Astrocyte of the spinal cord (primary cell): ENCODE measurements at regions not wholly inside any gene's neighbourhood (a gene's known extent, or its start where the extent isn't known, plus 50 kb on each side); places are given as distances from the start of the nearest gene placed in this dataset.
A peak's percentile ranks its signal among the peaks of the same experiment; 100 is the strongest.

Experiments used
- DNase-seq: peaks from one replicate; pipeline ENCODE4 v3.0.0; 2011; ENCODE audit warnings: low read depth, low spot score
- H3K4me3 ChIP-seq: 2 replicates; pipeline ENCODE4 v1.5.1; 2011; ENCODE audit warnings: low read depth, mild to moderate bottlenecking, low read length, moderate library complexity
- in situ Hi-C: cut with HindIII; loops from 2 replicates; pipeline ENCODE4 v1.10.0; 2017; ENCODE audit warnings: low sequenced_read_pairs
- TF ChIP-seq, protein P1 (sequence below): IDR thresholded peaks from 2 replicates; pipeline ENCODE4 v1.5.1; 2012; ENCODE audit warnings: low read depth, mild to moderate bottlenecking, low read length, inconsistent platforms

DNA sequence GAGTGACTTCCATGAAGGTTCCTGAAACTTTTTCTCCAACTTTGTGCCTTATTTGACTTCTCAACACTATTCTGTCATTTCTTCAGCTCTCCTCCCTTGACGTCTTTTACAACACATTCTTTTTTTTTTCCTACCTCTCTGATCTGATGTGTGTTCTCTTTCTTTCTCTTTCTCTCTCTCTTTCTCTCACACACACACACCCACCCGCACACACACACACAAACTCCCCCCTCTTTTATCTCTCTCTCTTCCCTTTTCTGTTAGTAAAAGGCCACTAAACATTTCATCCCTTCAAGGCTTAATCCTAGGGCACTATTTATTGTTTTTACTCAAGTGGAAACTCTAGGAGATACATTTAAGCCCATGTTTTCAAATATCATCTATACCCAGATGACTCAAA is 107.8 kb upstream of the CNTNAP5 start:
- DNase-seq: no peak
- in situ Hi-C loops: no loop called here
- no peak overlapping the region for H3K4me3 ChIP-seq
- TF ChIP-seq, protein P1, sequence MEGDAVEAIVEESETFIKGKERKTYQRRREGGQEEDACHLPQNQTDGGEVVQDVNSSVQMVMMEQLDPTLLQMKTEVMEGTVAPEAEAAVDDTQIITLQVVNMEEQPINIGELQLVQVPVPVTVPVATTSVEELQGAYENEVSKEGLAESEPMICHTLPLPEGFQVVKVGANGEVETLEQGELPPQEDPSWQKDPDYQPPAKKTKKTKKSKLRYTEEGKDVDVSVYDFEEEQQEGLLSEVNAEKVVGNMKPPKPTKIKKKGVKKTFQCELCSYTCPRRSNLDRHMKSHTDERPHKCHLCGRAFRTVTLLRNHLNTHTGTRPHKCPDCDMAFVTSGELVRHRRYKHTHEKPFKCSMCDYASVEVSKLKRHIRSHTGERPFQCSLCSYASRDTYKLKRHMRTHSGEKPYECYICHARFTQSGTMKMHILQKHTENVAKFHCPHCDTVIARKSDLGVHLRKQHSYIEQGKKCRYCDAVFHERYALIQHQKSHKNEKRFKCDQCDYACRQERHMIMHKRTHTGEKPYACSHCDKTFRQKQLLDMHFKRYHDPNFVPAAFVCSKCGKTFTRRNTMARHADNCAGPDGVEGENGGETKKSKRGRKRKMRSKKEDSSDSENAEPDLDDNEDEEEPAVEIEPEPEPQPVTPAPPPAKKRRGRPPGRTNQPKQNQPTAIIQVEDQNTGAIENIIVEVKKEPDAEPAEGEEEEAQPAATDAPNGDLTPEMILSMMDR: no peak

DNA sequence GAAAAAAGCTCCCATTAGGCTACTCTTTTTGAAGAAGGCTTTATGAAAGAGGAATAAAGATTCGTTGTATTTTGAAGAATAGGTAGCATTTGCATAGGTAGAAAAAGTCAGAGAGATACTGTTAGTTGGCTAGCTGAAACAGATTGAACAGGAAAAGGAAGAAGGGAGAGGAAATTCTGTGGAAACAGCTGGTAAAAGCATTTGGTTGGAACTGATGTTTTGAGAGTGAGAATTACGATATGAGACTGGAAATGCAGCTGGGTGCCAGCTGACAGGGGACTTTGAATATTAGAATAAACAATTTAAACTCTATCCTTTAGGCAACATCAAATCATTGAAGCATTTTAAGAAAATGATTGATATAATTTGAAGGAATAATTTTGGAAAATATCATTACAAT is 96.7 kb upstream of the CNTNAP5 start:
- TF ChIP-seq, protein P1: no peak
- no peak overlapping the region for H3K4me3 ChIP-seq
- no peak for DNase-seq
- in situ Hi-C loops: no loop called here

DNA sequence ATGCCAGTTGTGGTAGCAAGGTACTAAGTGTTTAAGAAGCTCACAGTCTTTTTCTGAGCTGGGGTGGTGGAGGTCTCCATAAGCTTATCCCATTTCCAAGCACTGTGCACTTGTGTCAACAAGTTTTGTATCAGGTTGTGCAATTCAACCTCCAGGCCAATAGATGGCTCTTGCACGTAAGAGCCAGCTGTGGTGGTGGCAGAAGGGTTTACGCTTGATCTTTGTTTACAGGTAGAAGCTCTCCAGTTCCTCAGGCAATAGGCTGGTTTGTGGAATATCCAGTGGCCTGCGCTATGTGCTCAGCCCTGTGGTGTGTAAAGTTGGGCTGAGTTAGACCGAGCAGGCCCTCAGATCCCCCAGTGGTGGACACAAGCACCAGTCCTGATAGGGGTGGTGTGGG is 89.7 kb upstream of the CNTNAP5 start:
- TF ChIP-seq, protein P1: no peak

DNA sequence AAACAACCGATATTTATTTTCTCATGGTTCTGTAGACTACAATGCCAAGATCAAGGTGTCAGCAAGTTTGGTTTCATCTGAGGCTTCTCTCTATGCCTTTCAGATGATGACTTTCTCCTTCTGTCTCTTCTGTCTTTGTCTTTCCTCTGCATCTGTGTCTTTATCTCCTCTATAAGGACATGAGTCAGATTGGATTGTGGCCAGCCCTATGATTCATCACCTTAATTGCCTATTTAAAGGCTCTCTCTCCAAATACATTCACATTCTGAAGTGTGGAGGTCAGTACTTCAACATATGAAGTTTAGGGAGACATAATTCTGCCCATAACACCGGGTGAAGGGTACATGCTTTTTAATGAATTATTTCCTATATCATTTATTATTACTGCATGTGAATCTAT is 71.2 kb upstream of the CNTNAP5 start:
- DNase-seq: peak; percentile 40
- TF ChIP-seq, protein P1: no peak
- in situ Hi-C loops: no loop called here
- no peak overlapping the region for H3K4me3 ChIP-seq

More for the DNA sequence above, 89.7 kb upstream of the CNTNAP5 start:
- DNase-seq: no peak
- in situ Hi-C loops: no loop called here
- H3K4me3 ChIP-seq: no peak overlapping the region

DNA sequence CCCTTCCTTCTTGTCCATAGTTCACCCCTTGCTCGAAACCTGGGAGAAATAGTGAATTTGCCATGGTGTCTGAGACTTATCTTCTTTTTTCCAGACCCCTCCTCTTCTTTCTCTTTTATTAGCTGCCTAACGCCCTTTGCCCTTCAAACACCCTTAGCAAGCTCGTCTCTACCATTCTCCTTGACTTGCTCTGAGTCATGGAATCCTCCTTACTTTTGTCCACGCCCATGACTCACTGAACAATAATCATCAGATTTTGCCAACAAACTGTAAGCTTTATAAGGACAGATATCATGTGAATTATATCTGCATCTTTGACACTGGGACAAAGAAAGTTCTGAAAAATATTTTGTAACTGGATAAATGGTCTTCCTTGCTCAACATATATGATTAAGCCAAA is 67.1 kb upstream of the CNTNAP5 start:
- DNase-seq: no peak
- in situ Hi-C loops: no loop called here
- TF ChIP-seq, protein P1: no peak
- no peak overlapping the region for H3K4me3 ChIP-seq

DNA sequence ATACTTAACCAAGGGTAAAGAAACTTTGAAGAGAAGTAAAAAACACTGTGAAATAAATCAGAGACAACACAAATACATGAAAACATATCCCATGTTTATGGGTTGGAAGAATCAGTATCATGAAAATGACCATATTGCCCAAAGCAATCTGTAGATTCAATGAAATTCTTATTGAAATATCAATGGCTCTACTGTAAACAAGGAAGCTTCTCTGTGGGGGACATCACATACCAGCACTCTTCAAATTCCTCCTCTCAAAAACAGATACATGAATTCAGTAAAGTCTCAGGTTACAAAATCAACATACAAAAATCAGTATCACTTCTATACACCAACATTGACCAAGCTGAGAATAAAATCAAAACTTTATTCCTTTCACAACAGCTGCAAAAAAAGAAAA is 63.5 kb upstream of the CNTNAP5 start:
- no peak overlapping the region for H3K4me3 ChIP-seq
- TF ChIP-seq, protein P1: no peak
- in situ Hi-C loops: no loop called here
- no peak for DNase-seq
